Astrocyte (in vitro differentiated cells and primary cell): ENCODE measurements at regions not wholly inside any gene's neighbourhood (a gene's known extent, or its start where the extent isn't known, plus 50 kb on each side); places are given as distances from the start of the nearest gene placed in this dataset.

Experiments used
- EZH2 ChIP-seq: IDR thresholded peaks from 2 replicates; pipeline ENCODE4 v1.6.1; 2012; ENCODE audit warnings: mild to moderate bottlenecking, low read length, inconsistent platforms; ENCODE audit not compliant: insufficient read depth
- TF ChIP-seq, protein P1 (sequence below): IDR thresholded peaks from 2 replicates; pipeline ENCODE4 v1.5.1; 2011; ENCODE audit warnings: low read depth, mild to moderate bottlenecking, inconsistent platforms, low read length, moderate library complexity; ENCODE audit not compliant: insufficient read depth

DNA sequence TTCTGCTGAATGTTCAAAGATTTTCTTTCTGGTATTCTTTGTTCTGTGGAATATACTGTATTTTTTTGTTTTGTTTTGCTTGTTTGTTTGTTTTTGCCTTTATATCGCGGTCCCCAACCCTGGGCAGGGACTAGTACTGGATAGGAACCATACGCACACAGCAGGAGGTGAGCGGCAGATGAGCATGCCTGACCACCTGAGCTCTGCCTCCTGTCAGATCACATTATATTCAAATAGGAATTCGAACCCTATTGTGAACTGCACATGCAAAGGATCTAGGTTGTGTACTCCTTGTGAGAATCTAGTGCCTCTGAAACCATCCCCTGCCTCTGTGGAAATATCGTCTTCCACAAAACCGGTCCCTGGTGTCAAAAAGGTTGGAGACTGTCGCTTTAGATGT is 83.3 kb upstream of the ANO3 start:
- no peak for TF ChIP-seq EZH2
- TF ChIP-seq, protein P1, sequence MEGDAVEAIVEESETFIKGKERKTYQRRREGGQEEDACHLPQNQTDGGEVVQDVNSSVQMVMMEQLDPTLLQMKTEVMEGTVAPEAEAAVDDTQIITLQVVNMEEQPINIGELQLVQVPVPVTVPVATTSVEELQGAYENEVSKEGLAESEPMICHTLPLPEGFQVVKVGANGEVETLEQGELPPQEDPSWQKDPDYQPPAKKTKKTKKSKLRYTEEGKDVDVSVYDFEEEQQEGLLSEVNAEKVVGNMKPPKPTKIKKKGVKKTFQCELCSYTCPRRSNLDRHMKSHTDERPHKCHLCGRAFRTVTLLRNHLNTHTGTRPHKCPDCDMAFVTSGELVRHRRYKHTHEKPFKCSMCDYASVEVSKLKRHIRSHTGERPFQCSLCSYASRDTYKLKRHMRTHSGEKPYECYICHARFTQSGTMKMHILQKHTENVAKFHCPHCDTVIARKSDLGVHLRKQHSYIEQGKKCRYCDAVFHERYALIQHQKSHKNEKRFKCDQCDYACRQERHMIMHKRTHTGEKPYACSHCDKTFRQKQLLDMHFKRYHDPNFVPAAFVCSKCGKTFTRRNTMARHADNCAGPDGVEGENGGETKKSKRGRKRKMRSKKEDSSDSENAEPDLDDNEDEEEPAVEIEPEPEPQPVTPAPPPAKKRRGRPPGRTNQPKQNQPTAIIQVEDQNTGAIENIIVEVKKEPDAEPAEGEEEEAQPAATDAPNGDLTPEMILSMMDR, result no peak
